Prostate gland (tissue), 2 donors: ENCODE measurements at regions not wholly inside any gene's neighbourhood (a gene's known extent, or its start where the extent isn't known, plus 50 kb on each side); places are given as distances from the start of the nearest gene placed in this dataset.

ENCODE experiments used
- POLR2AphosphoS5 ChIP-seq: sonication (generic); formaldehyde crosslinking; IDR thresholded peaks from one replicate; pipeline ENCODE4 v1.6.1; 2017; ENCODE audit warnings: antibody characterized with exemption
- TF ChIP-seq, protein P1 (sequence below), 4 experiments: fragments of 200-600 bp in 2 of 4; fragments of 450-650 bp in 2 of 4; sonication (generic) in 2 of 4; IDR thresholded peaks; 1 replicate in 3 of 4; 2 replicates in 1 of 4; pipeline ENCODE4 v1.5.1; 2016 to 2019; ENCODE audit warnings: antibody characterized with exemption in 4 of 4, mild to moderate bottlenecking in 2 of 4, moderate library complexity in 2 of 4

DNA sequence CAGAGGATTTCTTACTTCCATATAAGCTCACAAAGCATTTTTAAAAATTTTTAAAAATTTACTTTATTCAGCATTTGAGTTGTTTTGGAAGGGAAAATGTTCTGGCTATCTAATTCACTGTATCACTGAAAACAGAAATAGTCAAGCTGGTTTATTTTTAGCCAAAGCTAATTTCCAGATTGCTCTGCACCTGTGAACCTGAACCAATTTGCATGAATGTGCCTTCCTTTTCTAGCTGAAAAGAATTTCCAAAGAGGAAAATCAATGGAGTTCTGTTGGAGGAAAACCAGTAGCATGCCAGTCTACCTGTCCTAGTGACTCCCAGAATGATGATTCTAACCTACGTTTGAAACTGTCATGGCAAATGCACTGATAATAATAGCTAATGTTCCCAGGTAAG is 134.2 kb upstream of the LIPC start:
- TF ChIP-seq, protein P1, sequence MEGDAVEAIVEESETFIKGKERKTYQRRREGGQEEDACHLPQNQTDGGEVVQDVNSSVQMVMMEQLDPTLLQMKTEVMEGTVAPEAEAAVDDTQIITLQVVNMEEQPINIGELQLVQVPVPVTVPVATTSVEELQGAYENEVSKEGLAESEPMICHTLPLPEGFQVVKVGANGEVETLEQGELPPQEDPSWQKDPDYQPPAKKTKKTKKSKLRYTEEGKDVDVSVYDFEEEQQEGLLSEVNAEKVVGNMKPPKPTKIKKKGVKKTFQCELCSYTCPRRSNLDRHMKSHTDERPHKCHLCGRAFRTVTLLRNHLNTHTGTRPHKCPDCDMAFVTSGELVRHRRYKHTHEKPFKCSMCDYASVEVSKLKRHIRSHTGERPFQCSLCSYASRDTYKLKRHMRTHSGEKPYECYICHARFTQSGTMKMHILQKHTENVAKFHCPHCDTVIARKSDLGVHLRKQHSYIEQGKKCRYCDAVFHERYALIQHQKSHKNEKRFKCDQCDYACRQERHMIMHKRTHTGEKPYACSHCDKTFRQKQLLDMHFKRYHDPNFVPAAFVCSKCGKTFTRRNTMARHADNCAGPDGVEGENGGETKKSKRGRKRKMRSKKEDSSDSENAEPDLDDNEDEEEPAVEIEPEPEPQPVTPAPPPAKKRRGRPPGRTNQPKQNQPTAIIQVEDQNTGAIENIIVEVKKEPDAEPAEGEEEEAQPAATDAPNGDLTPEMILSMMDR (IDR thresholded peaks at IDR 0.05), result no peak
- no peak for TF ChIP-seq POLR2AphosphoS5
